Endothelial cell of umbilical vein (primary cell): ENCODE measurements at regions not wholly inside any gene's neighbourhood (a gene's known extent, or its start where the extent isn't known, plus 50 kb on each side); places are given as distances from the start of the nearest gene placed in this dataset.

ENCODE experiments used
- EZH2 ChIP-seq: IDR thresholded peaks from 2 replicates; pipeline ENCODE4 v1.6.1; 2012; ENCODE audit warnings: borderline replicate concordance, low read depth, mild to moderate bottlenecking, moderate library complexity, low read length, inconsistent platforms; ENCODE audit not compliant: severe bottlenecking
- MYC ChIP-seq: IDR thresholded peaks from one replicate; pipeline ENCODE4 v1.6.1; 2011; ENCODE audit warnings: mild to moderate bottlenecking, low read depth, low read length
- POLR2A ChIP-seq: IDR thresholded peaks from 2 replicates; pipeline ENCODE4 v1.6.1; 2012; ENCODE audit warnings: low read depth, mild to moderate bottlenecking, control low read depth, low read length
- POLR2AphosphoS5 ChIP-seq: IDR thresholded peaks from 2 replicates; pipeline ENCODE4 v1.6.1; 2012; ENCODE audit warnings: low read depth, mild to moderate bottlenecking, control low read depth, low read length, moderate library complexity; ENCODE audit not compliant: insufficient read depth
- TF ChIP-seq, protein P1 (sequence below), 2 donors: IDR thresholded peaks; 1 replicate in 1 of 2; 2 replicates in 1 of 2; pipeline ENCODE4 v1.5.1; 2011; ENCODE audit warnings: low read length in 2 of 2, mild to moderate bottlenecking in 2 of 2, moderate library complexity in 2 of 2, control low read depth in 1 of 2, inconsistent platforms in 1 of 2, low read depth in 1 of 2; ENCODE audit not compliant: insufficient read depth in 1 of 2; ENCODE audit errors: extremely low read depth in 1 of 2
- TF ChIP-seq, protein P2 (sequence below): IDR thresholded peaks from 2 replicates; pipeline ENCODE4 v1.6.1; 2011; ENCODE audit not compliant: insufficient read depth, insufficient read length

DNA sequence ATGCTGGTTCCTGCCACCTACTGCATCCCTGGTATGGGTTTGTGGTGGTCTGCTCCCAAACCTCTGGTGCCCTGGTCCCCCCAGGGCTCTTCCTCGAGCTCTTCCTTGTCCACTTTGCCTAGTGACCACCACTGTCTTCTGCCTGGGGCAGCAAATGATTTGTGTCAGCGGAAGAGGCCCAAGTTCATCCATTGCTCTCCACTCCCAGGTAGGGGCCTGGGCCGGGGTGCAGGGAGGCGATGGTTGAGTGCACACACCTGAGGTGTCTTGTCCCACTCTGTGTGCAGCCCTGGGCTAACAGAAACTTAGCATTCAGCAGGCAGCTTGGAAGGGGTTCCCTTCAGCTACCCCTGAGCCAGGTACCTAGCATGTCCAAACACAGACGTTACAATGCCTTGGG is 75.6 kb upstream of the SOX3 start:
- TF ChIP-seq MYC (no peak), POLR2A (no peak), EZH2 (no peak), POLR2AphosphoS5 (no peak)
- TF ChIP-seq, protein P1, sequence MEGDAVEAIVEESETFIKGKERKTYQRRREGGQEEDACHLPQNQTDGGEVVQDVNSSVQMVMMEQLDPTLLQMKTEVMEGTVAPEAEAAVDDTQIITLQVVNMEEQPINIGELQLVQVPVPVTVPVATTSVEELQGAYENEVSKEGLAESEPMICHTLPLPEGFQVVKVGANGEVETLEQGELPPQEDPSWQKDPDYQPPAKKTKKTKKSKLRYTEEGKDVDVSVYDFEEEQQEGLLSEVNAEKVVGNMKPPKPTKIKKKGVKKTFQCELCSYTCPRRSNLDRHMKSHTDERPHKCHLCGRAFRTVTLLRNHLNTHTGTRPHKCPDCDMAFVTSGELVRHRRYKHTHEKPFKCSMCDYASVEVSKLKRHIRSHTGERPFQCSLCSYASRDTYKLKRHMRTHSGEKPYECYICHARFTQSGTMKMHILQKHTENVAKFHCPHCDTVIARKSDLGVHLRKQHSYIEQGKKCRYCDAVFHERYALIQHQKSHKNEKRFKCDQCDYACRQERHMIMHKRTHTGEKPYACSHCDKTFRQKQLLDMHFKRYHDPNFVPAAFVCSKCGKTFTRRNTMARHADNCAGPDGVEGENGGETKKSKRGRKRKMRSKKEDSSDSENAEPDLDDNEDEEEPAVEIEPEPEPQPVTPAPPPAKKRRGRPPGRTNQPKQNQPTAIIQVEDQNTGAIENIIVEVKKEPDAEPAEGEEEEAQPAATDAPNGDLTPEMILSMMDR (IDR thresholded peaks at IDR 0.05; ENCODE audit: extremely low read depth in 1 of 2, insufficient read depth in 1 of 2, low read depth in 1 of 2, low read length in 2 of 2) = no peak
- TF ChIP-seq, protein P2, sequence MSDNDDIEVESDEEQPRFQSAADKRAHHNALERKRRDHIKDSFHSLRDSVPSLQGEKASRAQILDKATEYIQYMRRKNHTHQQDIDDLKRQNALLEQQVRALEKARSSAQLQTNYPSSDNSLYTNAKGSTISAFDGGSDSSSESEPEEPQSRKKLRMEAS = no peak
